A549 (cell line): ENCODE measurements at regions not wholly inside any gene's neighbourhood (a gene's known extent, or its start where the extent isn't known, plus 50 kb on each side); places are given as distances from the start of the nearest gene placed in this dataset.
"Not testable (repeated sequence)": the region's sequence is repeated elsewhere in the genome, so short reads cannot be mapped to it uniquely, and the experiment has no call there.

Experiments
- CTCF ChIP-seq: fragments of >200 bp; sonication (Bioruptor Twin); formaldehyde crosslinking; IDR thresholded peaks from 3 replicates; pipeline ENCODE4 v1.5.1; 2016
- FOSL2 ChIP-seq, 2 experiments: fragments of 450-650 bp in 1 of 2; fragments of >200 bp in 1 of 2; sonication (Bioruptor Twin) in 1 of 2; formaldehyde crosslinking; IDR thresholded peaks; 2 replicates each; pipeline versions ENCODE4 v1.5.0 to v1.6.1; 2016 to 2020; ENCODE audit warnings: mild to moderate bottlenecking in 1 of 2, moderate library complexity in 1 of 2
- HOXA7 ChIP-seq: fragments of 250-450 bp; sonication (Bioruptor Pico); IDR thresholded peaks from 2 replicates; pipeline ENCODE4 v1.5.0; 2020; ENCODE audit warnings: mild to moderate bottlenecking, moderate library complexity
- JUN ChIP-seq, 2 experiments: fragments of >200 bp; sonication (Bioruptor Twin); formaldehyde crosslinking; IDR thresholded peaks; 2 replicates in 1 of 2; 3 replicates in 1 of 2; pipeline ENCODE4 v1.6.1; 2016 to 2017
- MYC ChIP-seq: IDR thresholded peaks from 2 replicates; pipeline ENCODE4 v1.6.1; 2012; ENCODE audit warnings: mild to moderate bottlenecking, inconsistent platforms, low read length, improper control_type of control experiment, borderline replicate concordance
- NFE2L2 ChIP-seq: fragments of 150-350 bp; conservative IDR thresholded peaks from 2 replicates; pipeline ENCODE4 v1.6.1; 2014; ENCODE audit warnings: low read length
- NR3C1 ChIP-seq: fragments of >200 bp; sonication (Bioruptor Twin); formaldehyde crosslinking; IDR thresholded peaks from 3 replicates; pipeline ENCODE4 v1.6.1; 2017
- POLR2A ChIP-seq: IDR thresholded peaks from 2 replicates; pipeline ENCODE4 v1.6.1; 2012; ENCODE audit warnings: mild to moderate bottlenecking, low read length
- POLR2AphosphoS2 ChIP-seq: conservative IDR thresholded peaks from 2 replicates; pipeline ENCODE4 v1.6.1; 2012; ENCODE audit warnings: low read length, improper control_type of control experiment, inconsistent platforms
- RCOR1 ChIP-seq: fragments of 150-350 bp; IDR thresholded peaks from 2 replicates; pipeline ENCODE4 v1.6.1; 2014; ENCODE audit warnings: antibody characterized with exemption, low read length, low read depth
- USF2 ChIP-seq: fragments of 450-650 bp; IDR thresholded peaks from 2 replicates; pipeline ENCODE4 v1.6.1; 2014; ENCODE audit warnings: antibody characterized with exemption
- ZC3H11A ChIP-seq: fragments of 450-650 bp; IDR thresholded peaks from 2 replicates; pipeline ENCODE4 v1.6.1; 2014; ENCODE audit warnings: antibody characterized with exemption, mild to moderate bottlenecking

- not testable (repeated sequence) for TF ChIP-seq CTCF; NFE2L2; POLR2A; POLR2AphosphoS2; NR3C1; HOXA7; RCOR1; JUN (IDR thresholded peaks at IDR 0.05); MYC; FOSL2 (IDR thresholded peaks at IDR 0.05); FOSL2 (CRISPR knock-in tag; IDR thresholded peaks at IDR 0.05); ZC3H11A; USF2
Observed at GRCh38 chr1:83238654-83239053, 760.3 kb downstream of the TTLL7 start.
